HG03378 (cell line): ENCODE measurements at regions not wholly inside any gene's neighbourhood (a gene's known extent, or its start where the extent isn't known, plus 50 kb on each side); places are given as distances from the start of the nearest gene placed in this dataset.

Experiments
- ATAC-seq: cut with Tn5 transposase; IDR thresholded peaks from one replicate; pipeline ENCODE4 v1.9.1; 2021; ENCODE audit warnings: mild to moderate bottlenecking, moderate library complexity; ENCODE audit not compliant: unreplicated experiment

- no peak for ATAC-seq
These were observed 97.6 kb downstream of the TM2D1 start for GRCh38 chr1:61627365-61627764.

GRCh38 chr1:61626816-61627215, 98.1 kb downstream of the TM2D1 start:
- no peak for ATAC-seq

DNA sequence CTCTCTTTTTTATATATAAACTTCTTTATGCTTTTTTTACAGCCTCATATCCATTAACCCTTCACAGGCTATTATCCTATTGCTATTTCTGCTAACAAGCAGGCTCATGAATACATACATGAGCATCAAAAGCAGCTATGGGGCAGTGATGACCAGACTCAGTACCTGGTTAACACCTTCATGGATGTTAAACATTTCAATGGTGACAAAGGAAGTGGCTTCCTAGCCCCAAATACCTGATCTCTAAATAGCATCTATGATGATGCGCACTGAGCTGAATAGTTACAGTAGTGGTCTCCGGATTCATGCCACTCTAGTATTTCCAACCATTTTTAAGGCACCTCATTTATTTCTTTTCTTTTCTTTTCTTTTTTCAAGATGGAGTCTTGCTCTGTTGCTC, 101.1 kb downstream of the TM2D1 start:
- ATAC-seq, result no peak

- no peak for ATAC-seq
These were observed 104.4 kb downstream of the TM2D1 start for GRCh38 chr1:61620536-61620935.

DNA sequence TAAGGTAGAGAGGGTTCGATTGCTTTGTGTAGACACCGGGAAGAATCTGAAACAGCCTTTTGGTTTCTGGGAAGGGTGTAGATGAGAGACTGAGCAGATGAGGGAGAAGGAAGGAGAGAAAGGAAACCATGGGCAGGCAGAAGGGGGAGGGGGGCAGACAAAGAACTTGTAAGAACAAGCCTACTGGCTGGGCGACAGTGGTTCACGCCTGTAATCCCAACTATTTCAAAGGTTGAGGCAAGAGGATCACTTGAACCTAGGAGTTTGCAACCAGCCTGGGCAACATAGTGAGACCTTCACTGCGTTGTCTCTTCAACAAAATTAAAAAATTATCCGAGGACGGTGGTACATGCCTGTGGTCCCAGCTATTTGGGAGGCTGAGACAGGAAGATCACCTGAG, 106.2 kb downstream of the TM2D1 start:
- no peak for ATAC-seq

DNA sequence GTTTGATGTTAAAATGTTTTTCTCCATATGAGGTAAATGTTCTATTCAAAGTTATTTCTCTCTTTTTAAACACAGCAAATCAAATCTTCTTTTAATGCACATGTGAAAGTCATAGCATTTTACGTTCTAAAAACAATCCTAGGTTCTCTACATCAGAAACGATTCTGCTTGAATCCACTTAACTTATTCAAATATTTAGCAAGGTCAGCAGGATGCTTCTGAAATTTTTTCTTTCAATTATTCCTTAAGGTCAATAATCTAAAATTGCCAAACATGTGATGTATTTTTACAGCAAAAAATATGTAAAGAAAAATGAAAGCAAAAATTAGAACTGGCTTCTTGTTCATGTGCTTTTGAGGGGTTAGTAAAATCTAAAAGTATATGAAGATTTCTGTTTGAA, 106.7 kb downstream of the TM2D1 start:
- ATAC-seq, result no peak

DNA sequence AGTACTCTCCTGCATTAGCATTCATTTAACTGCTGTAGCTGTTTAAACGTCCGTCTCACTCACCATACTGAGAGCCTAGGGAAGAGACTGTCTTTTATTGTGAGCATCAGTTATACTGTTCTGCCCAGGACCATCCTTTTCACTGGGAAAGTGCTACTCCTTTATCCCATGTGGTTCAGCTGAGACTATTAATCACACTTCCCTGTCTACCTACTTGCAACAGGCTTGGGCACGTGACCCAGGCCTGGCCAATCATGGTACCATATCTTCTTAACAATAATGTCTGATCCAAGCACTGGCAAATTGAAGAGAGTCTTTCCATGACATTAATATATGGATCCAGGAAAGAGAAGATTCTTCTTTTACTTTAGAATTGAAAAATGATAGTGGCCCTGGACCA, 108.1 kb downstream of the TM2D1 start:
- no peak for ATAC-seq

GRCh38 chr1:61612602-61613001, 112.3 kb downstream of the TM2D1 start:
- no peak for ATAC-seq

DNA sequence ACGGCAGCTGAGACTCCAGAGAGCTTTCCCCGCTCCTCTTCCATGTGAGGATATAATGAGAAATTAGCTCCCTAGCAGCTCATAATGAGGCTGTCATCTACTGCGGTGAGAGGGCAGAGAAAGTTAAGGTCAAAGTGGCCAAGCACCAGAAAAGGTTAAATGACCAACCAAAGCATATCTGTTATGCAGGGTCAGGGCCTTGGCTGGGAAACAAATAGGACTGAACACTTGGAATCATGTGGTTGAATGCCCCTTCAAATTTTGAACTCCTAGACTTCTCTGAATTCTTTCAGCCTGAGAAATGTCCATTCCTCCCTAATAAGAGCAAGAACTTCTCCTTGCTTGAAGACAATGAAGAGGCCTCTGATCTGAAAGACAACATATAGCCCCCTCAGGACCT, 115.9 kb downstream of the TM2D1 start:
- ATAC-seq, result no peak

- ATAC-seq, result no peak
These were observed 117.5 kb downstream of the TM2D1 start for GRCh38 chr1:61607448-61607847.

DNA sequence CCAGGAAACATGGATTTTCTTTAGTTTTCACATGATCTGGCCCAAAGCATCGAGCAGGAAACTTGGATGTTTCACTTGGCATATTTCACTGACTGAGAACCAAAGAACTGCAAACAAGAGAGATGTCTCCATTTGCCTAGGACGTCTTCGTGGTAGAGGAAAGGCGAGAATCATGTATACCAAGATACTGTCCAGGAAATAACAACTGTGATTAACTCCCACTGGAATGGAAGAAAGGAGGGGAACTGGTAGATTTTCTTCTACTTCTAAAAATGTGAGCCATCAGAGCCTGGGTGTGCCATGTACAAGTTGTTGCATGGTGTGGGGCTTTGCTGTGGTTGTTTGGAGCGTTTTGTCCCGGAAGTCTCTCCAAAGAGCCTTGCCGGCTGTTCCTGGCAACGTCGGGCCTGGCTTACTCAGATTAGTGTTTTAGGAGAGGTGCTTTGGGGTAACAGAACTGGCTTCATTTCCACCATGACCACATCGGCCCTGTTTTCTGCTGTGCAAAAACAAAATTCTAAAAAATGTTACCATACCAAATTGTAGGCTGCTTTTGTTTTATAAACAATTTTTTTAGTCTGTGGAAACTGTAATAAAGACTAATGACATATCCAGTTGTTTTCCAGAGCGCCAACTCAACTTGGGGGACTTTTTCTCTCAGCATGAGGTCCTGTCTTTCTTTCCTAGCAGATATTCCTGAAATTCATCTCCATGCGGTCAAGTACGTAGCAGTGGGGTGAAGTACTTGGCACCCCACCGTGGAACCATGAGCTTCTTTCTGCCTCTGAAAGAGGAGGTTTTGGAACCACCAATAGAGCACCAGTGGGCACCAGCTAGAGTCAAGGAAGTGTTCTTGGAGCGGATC, 118.3 kb downstream of the TM2D1 start:
- ATAC-seq, result no peak

GRCh38 chr1:61605607-61606321, 119.2 kb downstream of the TM2D1 start:
- no peak for ATAC-seq

GRCh38 chr1:61604684-61605083, 120.3 kb downstream of the TM2D1 start:
- ATAC-seq, result no peak

DNA sequence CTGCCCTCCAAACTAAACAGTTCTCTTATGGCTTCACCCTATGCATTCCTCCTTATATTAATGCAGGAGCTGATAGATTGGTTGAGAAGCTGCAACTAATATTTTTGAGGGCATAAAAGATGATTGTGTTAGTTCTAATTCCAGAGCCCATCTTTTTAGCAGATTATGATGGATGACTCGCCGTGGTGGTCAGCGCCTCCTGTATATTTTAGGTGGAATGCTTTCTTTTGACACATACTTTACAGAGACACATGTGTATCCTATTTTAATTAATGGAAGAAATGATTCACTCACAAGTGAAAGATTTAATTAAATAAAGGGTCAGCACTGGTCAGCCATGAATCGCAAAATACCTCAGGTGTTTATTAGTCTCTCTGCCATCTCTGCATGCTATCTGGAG, 120.7 kb downstream of the TM2D1 start:
- ATAC-seq, result no peak

- ATAC-seq, result no peak
These were observed 122.3 kb downstream of the TM2D1 start for GRCh38 chr1:61602663-61603062.

- no peak for ATAC-seq
These were observed 127.3 kb downstream of the TM2D1 start for GRCh38 chr1:61597601-61598000.

DNA sequence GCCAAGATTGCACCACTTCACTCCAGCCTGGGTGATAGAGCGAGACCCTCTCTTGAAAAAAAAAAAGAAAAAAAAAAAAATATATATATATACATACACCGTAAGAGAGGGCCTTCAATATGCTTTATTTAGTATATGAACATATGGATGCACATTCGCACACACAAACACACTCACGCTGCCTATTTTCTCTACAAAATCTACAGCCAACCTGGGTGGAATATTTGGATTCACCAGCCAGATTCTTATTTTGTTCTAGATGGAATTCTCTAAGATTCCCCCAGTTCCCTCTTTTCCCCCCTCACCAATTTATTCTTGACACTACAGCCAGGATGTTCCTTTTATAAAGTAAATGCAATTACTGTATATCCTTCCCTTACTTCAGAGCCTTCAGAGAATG, 131.6 kb downstream of the TM2D1 start:
- ATAC-seq, result no peak

DNA sequence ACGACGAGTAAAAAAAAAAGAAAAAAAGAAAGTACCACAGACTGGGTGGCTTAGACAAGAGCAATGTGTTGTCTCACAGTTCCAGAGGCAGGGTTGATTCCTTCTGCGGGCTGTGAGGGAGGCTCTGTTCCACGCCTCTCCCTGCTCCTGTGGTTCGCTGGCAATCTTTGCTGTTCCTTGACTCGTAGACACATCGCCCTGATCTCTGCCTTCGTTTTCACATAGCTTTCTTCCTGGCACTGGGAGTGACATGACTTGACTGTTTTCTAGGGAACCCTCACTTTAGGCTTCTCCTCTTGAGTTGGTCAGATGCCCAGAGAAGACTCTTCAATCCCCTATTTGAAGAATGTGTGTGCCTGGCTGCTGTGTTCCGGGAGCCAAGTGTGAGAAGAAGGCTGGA, 133.6 kb downstream of the TM2D1 start:
- no peak for ATAC-seq

DNA sequence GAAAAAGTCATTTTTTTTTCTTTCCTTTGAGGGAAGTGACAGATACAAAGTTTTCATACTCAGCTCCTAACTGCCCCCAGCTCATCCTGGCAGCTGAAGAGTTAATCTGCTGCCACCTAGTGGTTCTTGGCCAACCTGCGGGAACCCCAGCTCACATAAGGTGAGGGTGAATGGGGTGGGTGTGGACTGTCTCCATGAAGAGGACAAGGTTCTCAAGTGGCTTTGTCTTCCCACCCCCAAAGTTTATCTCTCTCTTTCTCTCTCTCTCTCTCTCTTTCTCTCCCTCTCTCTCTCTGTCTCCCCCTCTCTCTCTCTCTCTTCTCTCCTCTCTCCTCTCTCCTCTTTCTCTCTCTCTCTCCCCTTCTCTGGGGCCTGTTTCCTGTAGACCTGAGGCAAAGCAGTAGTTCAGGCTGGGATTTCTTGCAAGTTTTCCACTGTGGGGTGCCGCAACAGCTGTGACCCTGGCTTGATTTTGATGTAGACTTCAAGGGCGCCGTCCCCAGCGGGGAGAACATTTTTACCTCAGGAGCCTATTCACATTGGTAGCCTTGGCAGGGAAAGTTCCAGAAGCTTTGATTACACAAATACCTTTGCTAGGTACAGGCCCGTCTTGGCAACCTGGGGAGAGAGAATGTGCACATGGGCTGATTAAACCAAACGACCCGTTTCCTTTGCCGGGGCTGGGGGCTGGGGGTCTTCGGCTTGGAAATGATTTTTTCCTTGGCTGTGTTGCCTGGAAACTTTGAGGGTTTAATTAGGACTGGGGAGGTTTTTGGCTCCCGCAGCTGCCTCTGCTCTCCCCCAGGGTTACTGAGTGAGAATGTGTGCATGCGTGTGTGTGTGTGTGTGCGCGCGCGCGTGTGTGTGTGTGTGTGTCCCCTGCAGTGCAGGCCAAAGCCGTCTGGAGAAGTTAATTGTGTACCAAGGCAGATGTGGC, 135.9 kb downstream of the TM2D1 start:
- ATAC-seq, result peak; percentile 82

GRCh38 chr1:61585714-61586113, 139.2 kb downstream of the TM2D1 start:
- no peak for ATAC-seq

DNA sequence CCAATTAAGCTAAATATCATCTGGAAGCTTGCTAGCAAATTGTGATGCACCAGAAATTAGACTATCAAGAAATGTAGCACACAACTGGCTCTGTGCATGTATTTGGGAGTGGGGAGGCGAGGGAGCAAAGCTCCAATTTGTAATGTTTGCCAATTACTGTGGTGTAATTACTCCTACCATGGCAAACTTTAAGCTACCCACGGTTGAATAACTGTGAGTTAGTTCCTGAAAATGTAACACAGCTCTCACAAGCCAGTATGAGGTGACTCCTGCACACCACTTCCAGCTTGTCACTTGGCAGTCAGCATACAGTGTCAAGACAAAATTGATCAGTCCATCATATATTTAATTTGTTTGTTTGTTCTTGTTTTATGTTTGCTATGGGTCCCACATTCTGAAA, 141.2 kb downstream of the TM2D1 start:
- ATAC-seq, result no peak
